ENCODE measurements at regions not wholly inside any gene's neighbourhood (a gene's known extent, or its start where the extent isn't known, plus 50 kb on each side); places are given as distances from the start of the nearest gene placed in this dataset.

DNA sequence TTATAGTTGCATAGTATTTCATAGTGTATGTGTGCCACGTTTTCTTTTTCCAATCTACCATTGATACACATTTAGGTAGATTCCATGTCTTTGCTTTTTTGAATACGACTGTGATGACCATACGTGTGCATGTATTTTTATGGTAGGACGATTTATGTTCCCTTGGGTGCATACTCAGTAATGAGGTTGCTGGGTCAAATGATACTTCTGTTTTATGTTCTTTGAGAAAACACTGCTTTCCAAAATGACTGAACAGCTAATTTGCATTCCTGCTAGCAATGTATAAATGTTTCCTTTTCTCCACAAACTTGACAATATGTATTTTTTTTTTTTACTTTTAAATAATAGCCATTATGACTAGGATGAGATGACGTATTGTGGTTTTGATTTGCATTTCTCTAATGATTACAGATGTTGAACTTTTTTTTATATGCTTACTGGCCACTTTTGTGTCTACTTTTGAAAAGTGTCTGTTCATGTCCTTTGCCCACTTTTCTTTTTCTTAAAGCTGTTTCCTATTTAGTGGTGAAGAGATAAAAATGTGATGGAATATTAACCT is 969.5 kb upstream of the NDST4 start:
- TF ChIP-seq, protein P1, sequence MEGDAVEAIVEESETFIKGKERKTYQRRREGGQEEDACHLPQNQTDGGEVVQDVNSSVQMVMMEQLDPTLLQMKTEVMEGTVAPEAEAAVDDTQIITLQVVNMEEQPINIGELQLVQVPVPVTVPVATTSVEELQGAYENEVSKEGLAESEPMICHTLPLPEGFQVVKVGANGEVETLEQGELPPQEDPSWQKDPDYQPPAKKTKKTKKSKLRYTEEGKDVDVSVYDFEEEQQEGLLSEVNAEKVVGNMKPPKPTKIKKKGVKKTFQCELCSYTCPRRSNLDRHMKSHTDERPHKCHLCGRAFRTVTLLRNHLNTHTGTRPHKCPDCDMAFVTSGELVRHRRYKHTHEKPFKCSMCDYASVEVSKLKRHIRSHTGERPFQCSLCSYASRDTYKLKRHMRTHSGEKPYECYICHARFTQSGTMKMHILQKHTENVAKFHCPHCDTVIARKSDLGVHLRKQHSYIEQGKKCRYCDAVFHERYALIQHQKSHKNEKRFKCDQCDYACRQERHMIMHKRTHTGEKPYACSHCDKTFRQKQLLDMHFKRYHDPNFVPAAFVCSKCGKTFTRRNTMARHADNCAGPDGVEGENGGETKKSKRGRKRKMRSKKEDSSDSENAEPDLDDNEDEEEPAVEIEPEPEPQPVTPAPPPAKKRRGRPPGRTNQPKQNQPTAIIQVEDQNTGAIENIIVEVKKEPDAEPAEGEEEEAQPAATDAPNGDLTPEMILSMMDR (IDR thresholded peaks at IDR 0.05; ENCODE audit: borderline replicate concordance, control extremely low read depth, extremely low read depth, insufficient read depth, missing control alignments): no peak
- in situ Hi-C loops (cut with MboI; ENCODE audit: low sequenced_read_pairs, unreplicated experiment): no loop called here

DNA sequence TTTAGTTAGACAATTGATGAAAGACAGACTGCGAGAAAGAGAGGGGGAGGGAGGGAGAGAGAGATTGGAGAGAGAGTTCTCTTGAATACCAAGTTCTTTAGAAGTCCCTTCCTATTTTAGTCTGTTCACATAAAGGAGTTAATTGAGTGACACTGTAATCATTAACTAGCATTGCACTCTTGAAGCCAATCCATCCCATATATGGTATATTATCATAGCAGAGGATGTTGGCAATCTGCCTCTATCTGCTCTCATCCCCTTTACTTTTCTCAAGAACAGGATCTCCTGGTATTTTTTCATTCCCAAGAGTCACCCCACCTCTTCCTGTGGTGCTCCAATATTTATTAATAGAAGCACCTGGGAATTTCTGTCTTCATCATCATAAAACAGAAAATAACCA is 959.6 kb upstream of the NDST4 start:
- TF ChIP-seq, protein P1 (IDR thresholded peaks at IDR 0.05; ENCODE audit: borderline replicate concordance, control extremely low read depth, extremely low read depth, insufficient read depth, missing control alignments): no peak
- in situ Hi-C loops (cut with MboI; ENCODE audit: low sequenced_read_pairs, unreplicated experiment): no loop called here
- DNase-seq (ENCODE audit: low spot score): no peak

More for the DNA sequence above, 969.5 kb upstream of the NDST4 start:
- DNase-seq (ENCODE audit: low spot score): no peak

DNA sequence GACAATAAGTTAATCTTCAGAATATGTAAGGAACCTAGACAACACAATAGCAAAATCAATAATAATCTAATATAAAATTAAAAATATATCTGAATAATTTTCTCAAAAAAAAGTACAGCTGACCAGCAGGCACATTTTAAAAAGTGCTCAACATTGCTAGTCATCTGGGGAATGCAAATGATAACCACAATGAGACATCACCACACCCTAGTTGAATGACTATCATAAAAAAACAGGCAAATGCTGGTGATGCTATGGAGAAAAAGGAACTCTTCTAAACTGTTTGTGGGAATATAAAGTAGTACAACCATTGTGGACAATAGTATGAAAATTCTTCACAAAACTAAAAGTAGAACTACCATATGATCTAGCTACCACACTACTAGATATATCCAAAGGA is 956.9 kb upstream of the NDST4 start:
- DNase-seq (ENCODE audit: low spot score): no peak
- TF ChIP-seq, protein P1 (IDR thresholded peaks at IDR 0.05; ENCODE audit: borderline replicate concordance, control extremely low read depth, extremely low read depth, insufficient read depth, missing control alignments): no peak
- in situ Hi-C loops (cut with MboI; ENCODE audit: low sequenced_read_pairs, unreplicated experiment): no loop called here

DNA sequence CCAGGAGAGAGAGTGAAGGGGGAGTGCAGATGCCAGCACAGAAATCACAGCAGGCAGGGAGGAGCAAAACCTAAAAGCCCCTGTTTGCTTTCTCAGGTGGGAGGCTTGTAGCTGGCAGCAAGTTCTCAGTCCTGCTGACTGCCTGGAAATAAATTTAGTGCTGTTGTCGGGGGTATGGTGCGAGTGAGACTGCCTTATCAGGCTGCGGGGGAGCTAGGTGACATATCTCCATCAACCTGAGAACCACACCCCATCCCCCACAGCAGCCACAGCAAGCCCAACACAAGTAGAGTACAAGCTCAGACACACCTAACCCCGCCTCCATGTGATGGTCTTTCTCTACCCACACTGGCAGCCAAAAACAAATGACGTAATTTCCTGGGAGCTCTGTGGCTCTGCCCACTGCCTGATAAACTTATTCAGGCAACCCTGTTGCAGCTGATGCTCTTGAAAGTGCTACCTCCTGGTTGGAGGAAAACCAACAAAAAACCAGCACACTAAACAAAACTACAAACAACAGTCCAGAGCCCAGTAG is 953.4 kb upstream of the NDST4 start:
- no peak for DNase-seq (ENCODE audit: low spot score)
- TF ChIP-seq, protein P1 (IDR thresholded peaks at IDR 0.05; ENCODE audit: borderline replicate concordance, control extremely low read depth, extremely low read depth, insufficient read depth, missing control alignments): no peak
- in situ Hi-C loops (cut with MboI; ENCODE audit: low sequenced_read_pairs, unreplicated experiment): no loop called here

DNA sequence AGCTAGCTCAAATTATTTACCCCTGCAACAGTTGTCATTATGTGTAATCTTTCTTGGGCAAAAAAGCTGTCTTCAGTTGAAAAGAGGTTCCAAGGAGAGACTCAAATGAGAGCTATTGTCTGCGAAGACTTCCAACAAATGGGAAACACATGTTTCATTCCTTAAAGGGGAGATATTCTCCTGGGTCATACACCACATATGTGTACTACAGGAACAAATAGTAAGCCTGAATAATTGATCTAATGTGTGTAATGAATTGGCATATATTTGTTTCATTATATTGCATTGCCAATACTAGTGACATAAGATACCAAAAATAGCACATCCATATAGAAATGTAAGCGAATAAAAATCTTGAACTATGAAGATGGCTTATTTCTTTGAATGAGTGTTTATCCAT is 950.9 kb upstream of the NDST4 start:
- TF ChIP-seq, protein P1 (IDR thresholded peaks at IDR 0.05; ENCODE audit: borderline replicate concordance, control extremely low read depth, extremely low read depth, insufficient read depth, missing control alignments): no peak
- in situ Hi-C loops (cut with MboI; ENCODE audit: low sequenced_read_pairs, unreplicated experiment): no loop called here

DNA sequence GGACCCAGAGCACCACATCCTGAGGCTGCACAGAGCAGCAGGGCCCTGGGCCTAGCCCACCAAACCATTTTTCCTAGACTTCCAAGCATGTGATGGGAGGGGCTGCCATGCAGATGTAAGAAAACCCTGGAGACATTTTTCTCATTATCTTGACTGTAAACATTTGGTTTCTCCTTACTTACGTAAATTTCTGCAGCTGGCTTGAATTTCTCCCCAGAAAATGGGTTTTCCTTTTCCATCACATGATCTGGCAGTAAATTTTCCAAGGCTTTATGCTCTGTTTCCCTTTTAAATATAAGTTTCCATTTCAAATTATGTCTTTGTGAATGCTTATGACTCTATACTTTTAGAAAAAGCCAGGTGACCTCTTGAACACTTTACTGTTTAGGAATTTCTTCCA is 945.9 kb upstream of the NDST4 start:
- in situ Hi-C loops (cut with MboI; ENCODE audit: low sequenced_read_pairs, unreplicated experiment): no loop called here
- TF ChIP-seq, protein P1 (IDR thresholded peaks at IDR 0.05; ENCODE audit: borderline replicate concordance, control extremely low read depth, extremely low read depth, insufficient read depth, missing control alignments): no peak
- DNase-seq (ENCODE audit: low spot score): no peak

More for the DNA sequence above, 950.9 kb upstream of the NDST4 start:
- DNase-seq (ENCODE audit: low spot score): no peak
